ENCODE measurements at regions not wholly inside any gene's neighbourhood (a gene's known extent, or its start where the extent isn't known, plus 50 kb on each side); places are given as distances from the start of the nearest gene placed in this dataset.

- TF ChIP-seq, protein P1, sequence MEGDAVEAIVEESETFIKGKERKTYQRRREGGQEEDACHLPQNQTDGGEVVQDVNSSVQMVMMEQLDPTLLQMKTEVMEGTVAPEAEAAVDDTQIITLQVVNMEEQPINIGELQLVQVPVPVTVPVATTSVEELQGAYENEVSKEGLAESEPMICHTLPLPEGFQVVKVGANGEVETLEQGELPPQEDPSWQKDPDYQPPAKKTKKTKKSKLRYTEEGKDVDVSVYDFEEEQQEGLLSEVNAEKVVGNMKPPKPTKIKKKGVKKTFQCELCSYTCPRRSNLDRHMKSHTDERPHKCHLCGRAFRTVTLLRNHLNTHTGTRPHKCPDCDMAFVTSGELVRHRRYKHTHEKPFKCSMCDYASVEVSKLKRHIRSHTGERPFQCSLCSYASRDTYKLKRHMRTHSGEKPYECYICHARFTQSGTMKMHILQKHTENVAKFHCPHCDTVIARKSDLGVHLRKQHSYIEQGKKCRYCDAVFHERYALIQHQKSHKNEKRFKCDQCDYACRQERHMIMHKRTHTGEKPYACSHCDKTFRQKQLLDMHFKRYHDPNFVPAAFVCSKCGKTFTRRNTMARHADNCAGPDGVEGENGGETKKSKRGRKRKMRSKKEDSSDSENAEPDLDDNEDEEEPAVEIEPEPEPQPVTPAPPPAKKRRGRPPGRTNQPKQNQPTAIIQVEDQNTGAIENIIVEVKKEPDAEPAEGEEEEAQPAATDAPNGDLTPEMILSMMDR (conservative IDR thresholded peaks at IDR 0.05) = no peak
- Mint-ChIP-seq H3K27me3 (peaks cover 3% of the 10 kb centered on the region), H3K4me3 (no peak overlapping the region), H3K9me3 (peaks cover 4% of the 10 kb centered on the region), H3K36me3 (no peaks in the 10 kb centered on the region), H3K27ac (no peak overlapping the region), H3K4me1 (ENCODE audit: unreplicated experiment) (no peaks in the 10 kb centered on the region)
- no peak for DNase-seq (ENCODE audit: extremely low spot score, unreplicated experiment)
These were observed 1131.0 kb downstream of the TAF11L14 start for GRCh38 chr5:18765304-18765703.

GRCh38 chr5:18771097-18771610 is 1136.9 kb downstream of the TAF11L14 start:
- Mint-ChIP-seq H3K4me1 (ENCODE audit: unreplicated experiment) (no peaks in the 10 kb centered on the region), H3K27ac (no peak overlapping the region), H3K9me3 (peaks cover 2% of the 10 kb centered on the region), H3K36me3 (no peaks in the 10 kb centered on the region), H3K4me3 (no peak overlapping the region), H3K27me3 (no peaks in the 10 kb centered on the region)
- DNase-seq (ENCODE audit: extremely low spot score, unreplicated experiment) = no peak
- TF ChIP-seq, protein P1 (conservative IDR thresholded peaks at IDR 0.05) = no peak

DNA sequence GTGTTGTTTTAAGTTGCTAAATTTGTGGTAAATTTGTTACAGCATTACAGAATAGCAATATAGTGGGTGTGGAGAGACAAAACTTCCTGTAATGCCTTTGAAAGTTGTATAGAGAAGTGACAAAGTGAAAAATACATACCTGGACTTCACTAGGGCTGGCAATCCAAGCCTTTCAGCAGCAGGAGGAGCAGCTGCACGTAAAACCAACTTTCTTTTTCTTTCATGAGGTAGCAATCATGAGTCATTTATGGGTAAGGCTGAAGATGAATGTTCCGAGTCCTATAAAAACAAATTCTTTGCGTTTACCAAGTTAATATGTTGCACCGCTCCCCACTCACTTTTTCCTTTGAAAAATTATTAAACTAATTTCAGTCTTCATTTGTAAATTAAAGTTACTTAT is 1138.2 kb downstream of the TAF11L14 start:
- no peaks in the 10 kb centered on the region for H3K4me1 Mint-ChIP-seq (ENCODE audit: unreplicated experiment)
- DNase-seq (ENCODE audit: extremely low spot score, unreplicated experiment) = no peak
- no peaks in the 10 kb centered on the region for H3K27me3 Mint-ChIP-seq
- no peaks in the 10 kb centered on the region for H3K9me3 Mint-ChIP-seq
- peak overlapping the region; percentile 50 for H3K4me3 Mint-ChIP-seq
- TF ChIP-seq, protein P1 (conservative IDR thresholded peaks at IDR 0.05) = peak; percentile 56
- no peak overlapping the region for H3K27ac Mint-ChIP-seq
- H3K36me3 Mint-ChIP-seq = no peaks in the 10 kb centered on the region

DNA sequence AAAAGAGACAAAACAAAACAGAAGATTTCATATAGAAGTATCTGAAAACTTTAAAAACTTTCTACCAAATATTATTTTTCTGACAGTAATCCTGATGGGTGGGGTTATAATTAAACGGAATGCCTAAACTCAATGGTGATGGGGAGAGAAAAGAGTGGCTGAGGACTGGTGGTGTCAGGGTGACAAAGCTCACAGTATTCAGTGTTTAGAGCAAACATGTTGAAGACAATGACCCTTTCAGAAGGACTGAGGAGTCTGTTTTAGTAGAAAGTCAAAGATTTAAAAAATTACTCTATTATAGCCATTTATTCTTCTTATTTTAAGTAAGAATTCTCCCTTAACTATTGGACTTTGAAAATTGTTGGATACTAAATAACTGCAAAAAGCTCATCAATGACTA is 1144.0 kb downstream of the TAF11L14 start:
- TF ChIP-seq, protein P1 (conservative IDR thresholded peaks at IDR 0.05) = no peak
- Mint-ChIP-seq H3K4me1 (ENCODE audit: unreplicated experiment) (peaks cover 4% of the 10 kb centered on the region), H3K27me3 (no peaks in the 10 kb centered on the region), H3K9me3 (peaks cover 7% of the 10 kb centered on the region), H3K36me3 (no peaks in the 10 kb centered on the region), H3K27ac (no peak overlapping the region), H3K4me3 (no peak overlapping the region)
- DNase-seq (ENCODE audit: extremely low spot score, unreplicated experiment) = no peak

- TF ChIP-seq, protein P1 (conservative IDR thresholded peaks at IDR 0.05) = no peak
- no peak for DNase-seq (ENCODE audit: extremely low spot score, unreplicated experiment)
- Mint-ChIP-seq H3K4me3 (no peak overlapping the region), H3K27me3 (no peaks in the 10 kb centered on the region), H3K27ac (no peak overlapping the region), H3K36me3 (no peaks in the 10 kb centered on the region), H3K9me3 (no peaks in the 10 kb centered on the region), H3K4me1 (ENCODE audit: unreplicated experiment) (no peaks in the 10 kb centered on the region)
These were observed 1155.1 kb downstream of the TAF11L14 start for GRCh38 chr5:18789218-18789998.
